Mesendoderm (in vitro differentiated cells): ENCODE measurements at regions not wholly inside any gene's neighbourhood (a gene's known extent, or its start where the extent isn't known, plus 50 kb on each side); places are given as distances from the start of the nearest gene placed in this dataset.

Experiments
- DNase-seq: peaks from one replicate; pipeline ENCODE4 v3.0.0; 2013
- H2AK5ac ChIP-seq: 2 replicates; pipeline ENCODE4 v1.6.1; 2013; ENCODE audit warnings: low read length, inconsistent platforms
- H2BK120ac ChIP-seq: 2 replicates; pipeline ENCODE4 v1.6.1; 2013; ENCODE audit warnings: low read depth, mild to moderate bottlenecking, low read length, moderate library complexity, mixed read lengths
- H2BK15ac ChIP-seq: replicated peaks from 2 replicates; pipeline ENCODE4 v1.6.1; 2013; ENCODE audit warnings: low read depth, mild to moderate bottlenecking, moderate library complexity
- H2BK5ac ChIP-seq: 2 replicates; pipeline ENCODE4 v1.6.1; 2013; ENCODE audit warnings: low read length, inconsistent platforms
- H3K18ac ChIP-seq: 2 replicates; pipeline ENCODE4 v1.6.1; 2013; ENCODE audit warnings: mild to moderate bottlenecking, low read length, mixed read lengths
- H3K23ac ChIP-seq: one replicate; pipeline ENCODE4 v1.6.1; 2013; ENCODE audit warnings: low read length
- H3K27ac ChIP-seq: 2 replicates; pipeline ENCODE4 v1.5.1; 2013; ENCODE audit warnings: low read depth, mild to moderate bottlenecking, inconsistent platforms, low read length, moderate library complexity
- H3K27me3 ChIP-seq: 2 replicates; pipeline ENCODE4 v1.6.1; 2013; ENCODE audit warnings: low read length, control low read depth, mild to moderate bottlenecking, inconsistent platforms; ENCODE audit not compliant: insufficient read depth, poor library complexity
- H3K36me3 ChIP-seq: 2 replicates; pipeline ENCODE4 v1.6.1; 2013; ENCODE audit warnings: low read length, inconsistent platforms; ENCODE audit not compliant: control insufficient read depth, insufficient read depth
- H3K4ac ChIP-seq: one replicate; pipeline ENCODE4 v1.6.1; 2013; ENCODE audit warnings: low read depth, mild to moderate bottlenecking, low read length, moderate library complexity
- H3K4me1 ChIP-seq: 2 replicates; pipeline ENCODE4 v1.6.1; 2013; ENCODE audit warnings: low read depth, low read length, inconsistent platforms; ENCODE audit not compliant: control insufficient read depth
- H3K4me2 ChIP-seq: 2 replicates; pipeline ENCODE4 v1.6.1; 2013; ENCODE audit warnings: low read length
- H3K4me3 ChIP-seq: 2 replicates; pipeline ENCODE4 v1.5.1; 2013; ENCODE audit warnings: mild to moderate bottlenecking, low read length
- H3K56ac ChIP-seq: one replicate; pipeline ENCODE4 v1.6.1; 2013; ENCODE audit warnings: low read length
- H3K79me1 ChIP-seq: 2 replicates; pipeline ENCODE4 v1.6.1; 2013; ENCODE audit warnings: low read length, inconsistent platforms
- H3K79me2 ChIP-seq: 2 replicates; pipeline ENCODE4 v1.6.1; 2013; ENCODE audit warnings: mild to moderate bottlenecking, low read length; ENCODE audit not compliant: control insufficient read depth, insufficient read depth
- H3K9ac ChIP-seq: 2 replicates; pipeline ENCODE4 v1.6.1; 2013; ENCODE audit warnings: low read length, inconsistent platforms
- H4K5ac ChIP-seq: one replicate; pipeline ENCODE4 v1.6.1; 2013; ENCODE audit warnings: low read length
- H4K8ac ChIP-seq: one replicate; pipeline ENCODE4 v1.6.1; 2013; ENCODE audit warnings: low read depth, mild to moderate bottlenecking, control low read depth, low read length, moderate library complexity
- WGBS: extraction: QIAGEN DNeasy Blood & Tissue Kit; methylation state at CpG from one replicate; pipeline ENCODE4 v1.1.7; 2013; ENCODE audit warnings: low lambda C conversion rate, missing lambda C conversion rate; ENCODE audit not compliant: insufficient coverage; ENCODE audit errors: extremely low coverage; 5-methylcytosine and 5-hydroxymethylcytosine counted together

DNA sequence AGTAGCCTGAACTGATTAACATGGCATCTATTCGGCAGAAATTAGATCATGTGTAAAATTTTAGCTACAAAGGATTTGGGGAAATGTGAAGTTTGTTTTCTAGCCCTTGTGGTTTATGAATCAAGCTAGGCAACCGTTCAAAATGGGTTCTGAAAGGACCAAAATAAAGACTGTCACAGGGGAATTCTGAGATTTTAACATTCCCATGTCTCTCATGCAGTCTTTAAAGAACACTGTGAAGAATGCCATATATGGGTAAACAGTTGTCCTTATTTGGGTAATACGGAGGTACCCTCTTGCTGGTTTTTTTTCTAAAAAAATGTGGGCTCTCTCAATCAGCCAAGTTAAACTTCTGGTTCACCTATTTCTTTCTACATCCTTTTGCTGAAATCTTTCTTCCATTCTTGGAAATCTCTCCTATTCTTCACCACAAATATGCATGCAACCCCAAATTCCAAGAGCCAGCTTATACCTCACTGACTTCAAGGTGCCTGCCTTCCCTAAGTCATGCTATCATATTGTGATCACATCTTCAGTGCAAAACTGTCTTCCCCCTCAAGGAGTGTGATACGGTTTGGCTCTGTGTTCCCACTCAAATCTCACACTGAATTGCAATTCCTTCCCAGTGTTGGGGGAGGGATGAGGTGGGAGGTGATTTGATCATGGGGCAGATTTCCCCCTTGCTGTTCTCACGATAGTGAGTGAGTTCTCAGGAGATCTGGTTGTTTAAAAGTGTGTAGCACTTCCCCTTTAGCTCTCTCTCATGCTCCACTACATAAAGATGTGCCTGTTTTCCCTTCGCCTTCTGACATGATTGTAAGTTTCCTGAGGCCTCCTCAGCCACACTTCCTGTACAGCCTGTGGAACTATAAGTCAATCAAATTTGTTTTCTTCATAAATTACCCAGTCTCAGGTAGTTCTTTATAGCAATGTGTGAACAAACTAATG is 308.7 kb downstream of the TTLL7 start:
- whole genome bisulfite sequencing: no CpG with 5 or more reads among the region's 6 CpGs
- DNase-seq: no peak
- Histone ChIP-seq H3K4me1 (peaks cover 17% of the 10 kb centered on the region), H3K79me1 (no peaks in the 10 kb centered on the region), H2BK15ac (no peak overlapping the region), H3K9ac (no peak overlapping the region), H4K8ac (no peak overlapping the region), H2BK120ac (no peak overlapping the region), H3K56ac (no peak overlapping the region), H3K36me3 (no peaks in the 10 kb centered on the region), H3K4me2 (no peak overlapping the region), H2BK5ac (no peak overlapping the region), H3K27ac (no peak overlapping the region), H3K4me3 (no peak overlapping the region), H4K5ac (no peak overlapping the region), H2AK5ac (no peak overlapping the region), H3K79me2 (no peaks in the 10 kb centered on the region), H3K4ac (no peak overlapping the region), H3K27me3 (no peaks in the 10 kb centered on the region), H3K18ac (no peak overlapping the region), H3K23ac (no peak overlapping the region)

DNA sequence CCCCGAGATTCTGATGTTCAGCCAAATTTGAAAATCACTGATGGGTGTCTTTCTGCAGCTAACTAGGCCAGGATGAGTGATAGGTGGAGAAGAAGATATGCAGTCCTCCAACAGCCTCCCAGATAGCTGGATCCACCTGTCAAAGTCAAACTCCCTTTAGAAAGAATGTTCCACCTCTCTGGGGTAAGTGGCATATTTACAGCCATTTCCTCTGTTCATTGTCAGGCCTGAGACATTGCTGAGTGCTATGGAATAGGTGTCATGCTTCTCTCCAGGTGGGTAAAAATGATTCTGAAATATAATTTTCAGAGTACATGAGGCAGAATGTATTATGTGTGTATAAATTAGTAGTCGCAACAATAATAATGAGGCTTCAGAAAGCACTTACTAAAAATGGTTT is 316.8 kb downstream of the TTLL7 start:
- no peaks in the 10 kb centered on the region for H3K79me2 ChIP-seq
- DNase-seq: no peak
- H3K4me1 ChIP-seq: no peaks in the 10 kb centered on the region
- H3K4ac ChIP-seq: no peak overlapping the region
- no CpG with 5 or more reads among the region's 2 CpGs for whole genome bisulfite sequencing
- no peak overlapping the region for H2AK5ac ChIP-seq
- H3K27me3 ChIP-seq: no peaks in the 10 kb centered on the region
- H2BK120ac ChIP-seq: no peak overlapping the region
- H3K56ac ChIP-seq: no peak overlapping the region
- H4K8ac ChIP-seq: no peak overlapping the region
- no peak overlapping the region for H3K4me2 ChIP-seq
- H3K36me3 ChIP-seq: no peaks in the 10 kb centered on the region
- H3K79me1 ChIP-seq: no peaks in the 10 kb centered on the region
- H3K18ac ChIP-seq: no peak overlapping the region
- no peak overlapping the region for H3K27ac ChIP-seq
- no peak overlapping the region for H4K5ac ChIP-seq
- H3K23ac ChIP-seq: no peak overlapping the region
- no peak overlapping the region for H2BK15ac ChIP-seq
- H2BK5ac ChIP-seq: no peak overlapping the region
- H3K4me3 ChIP-seq: no peak overlapping the region
- no peak overlapping the region for H3K9ac ChIP-seq

DNA sequence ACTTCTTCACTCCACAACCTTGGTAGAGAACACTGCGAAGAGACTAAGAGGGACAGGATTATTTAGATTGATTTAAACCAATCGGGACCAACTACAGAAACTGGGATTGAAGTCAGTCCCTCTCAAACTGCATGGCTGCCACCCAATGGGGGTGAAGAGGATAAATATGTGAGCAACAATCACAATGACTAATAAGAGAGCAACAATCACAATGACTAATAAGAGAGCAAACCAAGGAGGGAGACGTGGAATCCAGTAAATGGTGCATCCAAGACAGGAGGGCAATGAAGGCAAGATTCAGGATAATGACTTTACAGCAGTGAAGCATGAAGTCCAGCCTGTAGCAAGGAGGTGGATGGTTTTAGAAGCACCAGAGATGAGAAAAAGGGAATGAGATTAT is 322.8 kb downstream of the TTLL7 start:
- Histone ChIP-seq H3K9ac (no peak overlapping the region), H3K79me2 (no peaks in the 10 kb centered on the region), H2BK5ac (no peak overlapping the region), H3K27ac (no peak overlapping the region), H3K18ac (no peak overlapping the region), H2BK120ac (no peak overlapping the region), H4K5ac (no peak overlapping the region), H4K8ac (no peak overlapping the region), H3K56ac (no peak overlapping the region), H3K79me1 (no peaks in the 10 kb centered on the region), H2AK5ac (no peak overlapping the region), H3K36me3 (no peaks in the 10 kb centered on the region), H3K4me1 (no peaks in the 10 kb centered on the region), H3K4me3 (no peak overlapping the region), H3K27me3 (no peaks in the 10 kb centered on the region), H3K4me2 (no peak overlapping the region), H3K23ac (no peak overlapping the region), H3K4ac (no peak overlapping the region), H2BK15ac (no peak overlapping the region)
- DNase-seq: no peak
- WGBS: no CpG with 5 or more reads among the region's 3 CpGs

DNA sequence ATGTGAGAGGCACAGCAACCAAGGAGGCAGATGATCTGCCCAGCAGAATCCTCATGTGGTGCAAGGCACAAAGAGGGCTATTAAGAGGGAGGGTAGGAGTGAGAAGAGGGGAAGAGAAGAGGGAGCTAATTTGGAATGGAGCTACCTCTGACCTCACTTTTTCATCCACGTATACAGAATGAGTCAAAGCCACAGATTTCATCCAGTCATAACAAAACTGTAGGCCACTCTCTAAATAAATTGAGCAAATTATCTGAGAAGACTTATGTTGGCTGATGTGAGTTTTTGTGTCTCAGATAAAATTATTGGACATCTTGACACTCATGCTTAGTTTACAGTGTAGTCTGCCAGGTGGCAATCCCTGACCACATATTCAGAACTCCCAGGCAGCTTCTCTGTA is 325.6 kb downstream of the TTLL7 start:
- Histone ChIP-seq H3K4me2 (no peak overlapping the region), H3K56ac (no peak overlapping the region), H3K23ac (no peak overlapping the region), H2BK5ac (no peak overlapping the region), H2AK5ac (no peak overlapping the region), H3K18ac (no peak overlapping the region), H3K27me3 (no peaks in the 10 kb centered on the region), H3K9ac (no peak overlapping the region), H2BK120ac (no peak overlapping the region), H3K4ac (no peak overlapping the region), H2BK15ac (no peak overlapping the region), H3K79me2 (no peaks in the 10 kb centered on the region), H3K79me1 (no peaks in the 10 kb centered on the region), H3K27ac (no peak overlapping the region), H3K4me3 (no peak overlapping the region), H3K36me3 (no peaks in the 10 kb centered on the region), H4K8ac (no peak overlapping the region), H4K5ac (no peak overlapping the region), H3K4me1 (no peaks in the 10 kb centered on the region)
- DNase-seq: no peak
- no CpG with 5 or more reads among the region's 1 CpG for WGBS

DNA sequence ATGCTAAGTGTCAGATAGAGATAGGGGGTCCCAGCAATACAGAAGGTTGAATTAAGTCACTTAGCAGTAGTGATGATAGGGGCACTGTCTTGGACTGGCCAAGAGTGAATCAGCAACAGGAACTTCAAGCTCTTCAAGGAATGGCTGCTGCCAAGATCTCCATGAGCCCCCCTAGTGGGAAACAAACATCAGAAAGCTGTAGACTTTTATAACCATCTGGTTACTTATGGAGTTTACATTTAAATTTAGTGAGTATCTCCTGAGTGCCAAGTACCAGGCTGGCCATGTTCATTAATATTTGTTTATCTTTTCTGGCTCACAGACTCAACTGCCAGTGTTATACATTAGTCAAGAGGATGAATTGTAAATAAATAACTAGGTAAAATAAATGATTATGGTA is 327.3 kb downstream of the TTLL7 start:
- no peak overlapping the region for H3K18ac ChIP-seq
- H3K27me3 ChIP-seq: no peaks in the 10 kb centered on the region
- no peak overlapping the region for H3K27ac ChIP-seq
- no peaks in the 10 kb centered on the region for H3K4me1 ChIP-seq
- H3K56ac ChIP-seq: no peak overlapping the region
- H2BK5ac ChIP-seq: no peak overlapping the region
- H4K8ac ChIP-seq: no peak overlapping the region
- no peak overlapping the region for H3K4me2 ChIP-seq
- no peak overlapping the region for H3K4ac ChIP-seq
- no peaks in the 10 kb centered on the region for H3K79me2 ChIP-seq
- no peaks in the 10 kb centered on the region for H3K79me1 ChIP-seq
- DNase-seq: no peak
- no peak overlapping the region for H3K23ac ChIP-seq
- no peaks in the 10 kb centered on the region for H3K36me3 ChIP-seq
- H3K4me3 ChIP-seq: no peak overlapping the region
- no peak overlapping the region for H3K9ac ChIP-seq
- H2AK5ac ChIP-seq: no peak overlapping the region
- H2BK15ac ChIP-seq: no peak overlapping the region
- H4K5ac ChIP-seq: no peak overlapping the region
- H2BK120ac ChIP-seq: no peak overlapping the region
